HS-27A (cell line): ENCODE measurements at regions not wholly inside any gene's neighbourhood (a gene's known extent, or its start where the extent isn't known, plus 50 kb on each side); places are given as distances from the start of the nearest gene placed in this dataset.
"Not testable (repeated sequence)": the region's sequence is repeated elsewhere in the genome, so short reads cannot be mapped to it uniquely, and the experiment has no call there.

Experiments
- DNase-seq: peaks from one replicate; pipeline ENCODE4 v3.0.0-alpha.2; 2012; ENCODE audit warnings: low read depth, missing footprints

- DNase-seq = no peak
Measured at GRCh38 chr10:36765782-36766414, 359.5 kb upstream of the ANKRD30A start.

DNA sequence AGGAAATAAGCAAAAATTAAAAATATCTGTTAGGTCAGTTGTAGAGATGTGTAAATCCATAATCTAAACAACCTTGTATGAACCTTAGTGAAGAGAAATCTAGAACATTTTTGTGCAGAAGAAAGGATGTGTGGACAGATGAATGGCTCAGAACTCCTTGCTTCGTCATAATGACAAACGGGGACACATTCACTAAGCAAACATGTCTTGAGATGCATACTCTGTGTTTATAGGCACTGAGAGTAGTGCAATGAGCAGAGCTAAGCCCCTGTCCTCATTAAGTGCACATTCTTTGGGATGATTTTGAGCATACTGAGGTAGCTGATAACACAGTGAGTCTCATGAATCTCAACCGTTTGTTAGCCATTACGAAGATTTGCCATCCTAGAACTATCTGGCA is 360.6 kb upstream of the ANKRD30A start:
- no peak for DNase-seq

GRCh38 chr10:36761121-36761520 is 364.3 kb upstream of the ANKRD30A start:
- DNase-seq = no peak

GRCh38 chr10:36759141-36759805 is 366.1 kb upstream of the ANKRD30A start:
- peak; percentile 50 for DNase-seq

DNA sequence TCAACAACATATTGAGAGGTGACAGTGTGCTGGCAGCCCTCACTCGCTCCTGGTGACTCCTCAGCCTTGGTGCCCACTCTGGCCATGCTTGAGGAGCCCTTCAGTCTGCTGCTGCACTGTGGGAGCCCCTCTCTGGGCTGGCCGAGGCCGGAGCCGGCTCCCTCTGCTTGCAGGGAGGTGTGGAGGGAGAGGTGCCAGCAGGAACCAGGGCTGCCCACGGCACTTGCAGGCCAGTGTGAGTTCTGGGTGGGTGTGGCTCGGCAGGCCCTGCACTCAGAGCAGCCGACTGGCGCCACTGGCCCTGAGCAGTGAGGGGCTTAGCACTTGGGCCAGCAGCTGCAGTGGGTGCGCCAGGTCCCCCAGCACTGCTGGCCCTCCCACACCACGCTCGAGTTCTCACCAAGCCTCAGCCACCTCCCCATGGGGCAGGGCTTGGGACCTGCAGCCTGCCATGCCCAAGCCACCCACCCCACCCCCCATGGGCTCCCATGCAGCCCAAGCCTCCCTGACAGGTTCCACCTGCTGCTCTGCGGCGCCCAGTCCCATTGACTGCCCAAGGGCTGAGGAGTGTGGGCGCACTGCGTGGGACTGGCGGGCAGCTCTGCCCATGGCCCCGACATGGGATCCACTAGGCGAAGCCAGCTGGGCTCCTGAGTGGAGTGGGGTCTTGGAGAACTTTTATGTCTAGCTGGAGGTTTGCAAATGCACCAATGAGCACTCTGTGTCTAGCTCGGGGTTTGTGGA is 377.1 kb upstream of the ANKRD30A start:
- no peak for DNase-seq

DNA sequence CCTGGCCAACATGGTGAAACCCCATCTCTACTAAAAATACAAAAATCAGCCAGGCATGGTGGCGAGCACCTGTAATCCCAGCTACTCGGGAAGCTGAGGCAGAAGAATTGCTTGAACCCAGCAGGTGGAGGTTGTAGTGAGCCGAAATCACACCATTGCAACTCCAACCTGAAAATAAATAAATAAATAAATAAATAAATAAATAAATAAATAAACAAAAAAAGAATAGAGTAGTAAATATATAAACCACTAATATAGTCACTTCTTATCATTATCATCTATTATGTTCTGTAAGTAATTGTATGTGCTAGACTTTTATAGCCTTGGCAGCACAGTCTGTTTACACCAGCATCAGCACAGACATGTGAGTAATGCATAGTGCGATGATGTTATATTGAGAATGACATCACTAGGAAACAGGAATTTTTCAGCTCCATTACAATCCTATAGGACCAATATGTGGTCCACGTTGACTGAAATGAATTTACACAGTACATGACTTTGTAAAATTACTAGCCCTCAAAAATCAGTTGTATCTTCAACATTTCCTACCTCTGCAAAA is 385.4 kb upstream of the ANKRD30A start:
- no peak for DNase-seq

DNA sequence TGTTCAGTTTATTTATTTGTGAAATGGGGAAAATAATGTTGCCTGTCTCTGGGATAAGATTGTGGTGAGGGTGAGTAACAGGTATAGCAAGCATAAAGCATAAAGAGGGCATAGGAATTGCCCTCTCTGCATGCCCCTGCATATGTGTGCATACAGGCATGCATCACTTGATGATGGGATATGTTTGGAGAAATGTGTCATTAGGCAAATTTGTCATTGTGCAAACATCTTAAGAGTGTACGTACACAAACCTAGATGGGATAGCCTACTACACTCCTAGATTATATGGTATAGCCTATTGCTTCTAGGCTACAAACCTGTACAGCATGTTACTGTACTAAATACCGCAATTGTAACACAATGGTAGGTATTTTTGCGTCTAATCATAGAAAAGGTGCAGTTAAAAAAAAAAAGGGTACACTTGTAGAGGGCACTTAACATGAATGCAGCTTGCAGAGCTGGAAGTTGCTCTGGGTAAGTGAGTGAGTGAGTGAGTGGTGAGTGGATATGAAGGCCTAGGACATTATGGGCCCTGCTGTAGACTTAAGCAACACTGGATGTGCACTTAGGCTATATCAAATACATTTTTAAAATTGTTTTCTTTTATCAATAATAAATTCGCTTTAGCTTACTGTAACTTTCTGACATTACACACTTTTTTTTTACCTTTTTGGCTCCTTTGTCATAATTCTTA is 386.5 kb upstream of the ANKRD30A start:
- no peak for DNase-seq

DNA sequence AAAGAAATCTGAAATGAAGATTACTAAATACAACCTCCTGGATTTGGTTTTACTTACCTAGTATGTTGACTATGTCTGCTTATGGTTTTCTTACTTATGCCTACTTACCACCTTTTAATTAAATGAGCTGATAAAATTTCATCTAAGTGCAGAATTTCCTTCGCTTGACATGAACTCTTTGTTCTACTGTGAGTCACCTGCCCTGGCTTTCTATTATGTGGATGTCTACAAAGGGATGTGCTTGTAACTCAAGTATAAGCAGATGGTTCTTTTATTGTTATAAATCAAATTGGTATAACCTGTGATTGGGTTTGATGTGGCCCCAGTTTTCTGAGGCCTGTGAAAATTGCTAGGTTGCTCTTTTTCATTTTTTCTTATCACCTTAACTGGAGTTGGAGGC is 389.1 kb upstream of the ANKRD30A start:
- no peak for DNase-seq

GRCh38 chr10:36734590-36734989 is 390.8 kb upstream of the ANKRD30A start:
- not testable (repeated sequence) for DNase-seq

DNA sequence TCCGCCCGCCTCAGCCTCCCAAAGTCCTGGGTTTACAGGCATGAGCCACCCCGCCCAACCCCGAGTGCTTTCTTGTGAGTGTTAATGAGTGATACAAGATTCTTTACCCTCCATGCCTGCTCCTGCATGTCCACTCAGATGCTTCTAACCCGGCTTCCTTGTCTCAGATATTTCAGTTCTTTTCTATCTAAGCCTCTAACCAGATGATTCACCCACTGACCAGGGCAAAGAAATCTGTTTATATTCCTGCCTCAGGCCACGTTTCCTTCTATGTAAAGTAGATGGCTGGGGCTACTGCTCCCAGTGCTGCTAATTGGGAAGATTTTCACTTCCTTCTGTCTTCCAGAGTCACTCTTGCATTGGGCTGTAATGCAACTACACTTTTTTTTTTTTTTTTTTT is 395.1 kb upstream of the ANKRD30A start:
- no peak for DNase-seq

DNA sequence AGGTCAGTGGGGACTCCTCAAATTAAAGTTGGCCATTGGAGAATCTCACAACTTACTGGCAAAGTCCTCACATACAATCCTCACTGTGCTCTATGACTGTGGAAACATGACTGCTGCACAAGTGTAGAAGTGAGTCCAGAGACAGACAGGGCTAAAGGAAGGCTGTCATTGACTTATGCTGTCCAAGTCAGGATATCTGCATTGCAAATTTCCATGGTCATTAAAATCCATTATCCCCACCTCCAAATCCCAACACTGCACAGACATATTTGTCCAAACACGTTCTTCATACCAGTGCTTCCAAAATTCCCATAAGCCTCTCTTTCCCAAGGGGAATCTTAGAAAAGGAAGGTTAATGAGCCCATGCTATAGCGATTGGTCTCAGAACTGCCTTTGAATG is 396.8 kb upstream of the ANKRD30A start:
- no peak for DNase-seq

GRCh38 chr10:36725581-36726520 is 399.5 kb upstream of the ANKRD30A start:
- peak; percentile 60 for DNase-seq

DNA sequence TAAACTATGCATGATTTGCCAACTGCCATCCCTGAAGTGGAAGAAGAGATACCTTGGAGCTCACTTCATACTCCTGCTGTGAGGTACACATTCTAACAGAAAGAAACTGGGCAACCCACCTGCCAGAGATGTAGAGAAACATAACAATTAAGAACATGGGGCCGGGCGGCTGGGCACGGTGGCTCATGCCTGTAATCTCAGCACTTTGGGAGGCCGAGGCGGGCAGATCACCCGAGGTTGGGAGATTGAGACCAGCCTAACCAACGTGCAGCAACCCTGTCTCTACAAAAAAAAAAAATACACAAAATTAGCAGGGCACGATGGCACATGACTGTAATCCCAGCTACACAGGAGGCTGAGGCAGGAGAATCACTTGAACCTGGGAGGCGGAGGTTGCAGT is 402.6 kb upstream of the ANKRD30A start:
- no peak for DNase-seq

DNA sequence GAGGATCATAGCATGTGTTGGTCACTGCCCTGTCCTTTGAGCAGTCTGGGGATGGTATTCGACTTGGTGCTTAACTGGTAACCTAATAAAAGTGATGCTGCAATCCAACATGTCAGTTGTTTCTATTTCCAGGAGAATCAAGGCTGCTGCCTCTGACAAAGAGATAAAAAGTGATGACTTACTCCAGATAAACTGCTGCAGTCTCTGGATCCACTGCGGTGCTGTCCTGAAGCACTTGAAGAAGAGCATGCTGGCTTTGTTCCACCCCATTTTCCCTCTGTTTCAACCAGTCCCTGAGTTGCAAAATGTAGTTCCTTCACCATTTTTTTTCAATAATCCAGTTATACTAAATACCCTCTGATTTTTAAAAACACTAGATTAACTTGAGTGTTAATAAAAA is 403.5 kb upstream of the ANKRD30A start:
- DNase-seq = no peak

DNA sequence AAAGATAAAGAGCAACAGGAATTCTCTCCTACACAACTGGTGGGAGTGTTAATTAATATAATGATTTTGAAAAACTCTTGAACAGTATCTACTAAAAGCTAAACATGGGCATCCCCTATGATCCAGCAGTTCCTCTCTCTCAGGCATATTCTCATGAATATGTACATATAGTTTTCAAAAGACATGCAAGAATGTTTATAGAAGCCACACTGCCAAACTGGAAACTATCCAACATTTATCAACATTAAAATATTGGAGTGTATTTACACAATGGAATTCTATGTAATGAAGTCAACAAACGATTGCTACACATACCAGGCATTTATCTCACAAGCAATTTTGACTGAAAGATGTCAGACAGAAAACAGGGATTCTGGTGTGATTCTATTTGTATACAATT is 404.5 kb upstream of the ANKRD30A start:
- DNase-seq = no peak

DNA sequence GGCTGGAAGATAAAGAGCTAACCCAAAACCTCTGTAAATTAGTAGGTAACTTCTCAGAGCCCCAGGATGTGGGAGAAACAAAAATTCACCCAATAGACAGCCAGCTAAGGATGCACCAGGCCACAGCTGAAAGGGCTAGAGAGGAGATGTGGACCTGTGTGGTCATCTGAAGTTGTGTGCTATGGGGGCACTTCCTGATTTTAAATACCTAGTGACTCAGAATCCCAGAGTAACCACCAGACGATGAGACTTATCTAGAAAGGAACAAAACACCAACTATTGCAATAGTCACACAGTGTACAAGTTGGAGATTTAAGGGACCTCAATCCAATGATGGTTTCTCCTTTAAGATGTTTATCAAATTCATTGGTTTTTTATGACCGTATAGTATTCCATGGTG is 408.3 kb upstream of the ANKRD30A start:
- DNase-seq = no peak

DNA sequence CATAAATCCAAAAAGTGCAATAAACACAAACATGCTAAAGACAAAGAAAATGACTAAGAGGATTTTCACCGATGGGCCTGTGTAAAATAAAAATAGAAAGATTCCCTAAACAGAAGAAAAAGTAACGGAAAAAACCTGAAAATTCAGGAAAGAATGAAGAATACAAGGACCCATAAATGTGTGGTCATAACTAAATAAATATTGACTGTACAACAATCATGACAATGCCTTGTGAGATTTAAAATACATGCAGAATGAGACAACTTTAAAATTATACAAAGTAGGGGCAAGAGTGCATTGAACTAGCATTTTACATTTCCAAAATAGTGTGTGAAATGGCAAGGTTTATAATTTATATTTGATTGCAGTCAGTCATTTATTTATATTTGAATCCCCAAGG is 409.1 kb upstream of the ANKRD30A start:
- no peak for DNase-seq

- DNase-seq = no peak
Measured at GRCh38 chr10:36712695-36713094, 412.7 kb upstream of the ANKRD30A start.

- no peak for DNase-seq
Measured at GRCh38 chr10:36711361-36711760, 414.0 kb upstream of the ANKRD30A start.

DNA sequence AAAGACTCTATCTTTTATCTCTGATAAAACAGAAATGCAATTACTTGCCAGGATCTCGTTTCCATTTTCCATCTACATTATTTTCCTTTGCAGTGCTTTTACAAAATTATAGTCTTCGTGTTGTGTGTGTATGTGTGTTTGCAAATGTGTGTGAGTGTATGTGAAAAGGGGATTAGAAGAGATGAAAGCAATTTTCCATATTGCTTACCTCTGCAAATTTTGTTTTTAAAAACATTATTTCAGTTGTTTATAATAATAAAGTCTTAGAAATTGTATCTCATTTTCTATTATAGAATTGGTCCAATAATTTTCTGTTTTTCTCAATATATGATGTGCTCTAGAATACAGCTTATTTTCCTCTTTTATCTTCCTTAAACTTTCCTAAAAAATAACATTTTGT is 421.3 kb upstream of the ANKRD30A start:
- DNase-seq = no peak

GRCh38 chr10:36703179-36703578 is 422.2 kb upstream of the ANKRD30A start:
- no peak for DNase-seq
